HepG2 (cell line): ENCODE measurements at regions not wholly inside any gene's neighbourhood (a gene's known extent, or its start where the extent isn't known, plus 50 kb on each side); places are given as distances from the start of the nearest gene placed in this dataset.
A peak's percentile ranks its signal among the peaks of the same experiment; 100 is the strongest.

Experiments used
- ARNT2 ChIP-seq: sonication (generic); formaldehyde crosslinking; IDR thresholded peaks from 2 replicates; pipeline ENCODE4 v1.8.0; 2022; ENCODE audit warnings: mild to moderate bottlenecking, low read depth, missing genetic modification reagents, moderate library complexity
- ATF4 ChIP-seq, 2 experiments: fragments of 450-650 bp in 1 of 2; sonication (generic) in 1 of 2; formaldehyde crosslinking; IDR thresholded peaks; 2 replicates each; pipeline versions ENCODE4 v1.5.0 to v1.8.0; 2020 to 2022; ENCODE audit warnings: mild to moderate bottlenecking in 1 of 2, missing genetic modification reagents in 1 of 2
- ATF7-NPFF ChIP-seq: sonication (generic); formaldehyde crosslinking; IDR thresholded peaks from 2 replicates; pipeline ENCODE4 v1.8.1; 2023; ENCODE audit warnings: mild to moderate bottlenecking, low read depth, missing genetic modification reagents, moderate library complexity
- CREM ChIP-seq, 2 experiments: sonication (generic) in 1 of 2; formaldehyde crosslinking in 1 of 2; IDR thresholded peaks; 2 replicates each; pipeline versions ENCODE4 v1.4.0 to v1.6.1; 2016 to 2020; ENCODE audit warnings: antibody characterized with exemption in 1 of 2, mild to moderate bottlenecking in 1 of 2, missing genetic modification reagents in 1 of 2
- CSRNP1 ChIP-seq: sonication (generic); formaldehyde crosslinking; IDR thresholded peaks from 2 replicates; pipeline ENCODE4 v1.8.1; 2023; ENCODE audit warnings: mild to moderate bottlenecking, missing genetic modification reagents
- HNRNPLL ChIP-seq: fragments of 200-400 bp; formaldehyde crosslinking; IDR thresholded peaks from 2 replicates; pipeline ENCODE4 v1.6.1; 2017; ENCODE audit warnings: mild to moderate bottlenecking, low read depth, low read length; ENCODE audit not compliant: poor library complexity, severe bottlenecking
- JUND ChIP-seq: sonication (generic); formaldehyde crosslinking; IDR thresholded peaks from 2 replicates; pipeline ENCODE4 v1.8.0; 2022; ENCODE audit warnings: mild to moderate bottlenecking, missing genetic modification reagents
- KDM5A ChIP-seq: fragments of 200-600 bp; sonication (generic); IDR thresholded peaks from 2 replicates; pipeline ENCODE4 v1.7.0; 2018; ENCODE audit warnings: antibody characterized with exemption, mild to moderate bottlenecking, low read length, borderline replicate concordance
- KDM5B ChIP-seq: sonication (generic); formaldehyde crosslinking; IDR thresholded peaks from 2 replicates; pipeline ENCODE4 v1.4.0; 2020; ENCODE audit warnings: missing genetic modification reagents, mild to moderate bottlenecking, borderline replicate concordance
- MAZ ChIP-seq, 2 experiments: sonication (generic) in 1 of 2; formaldehyde crosslinking in 1 of 2; IDR thresholded peaks; 2 replicates each; pipeline versions ENCODE4 v1.5.0 to v1.6.1; 2012 to 2020; ENCODE audit warnings: low read depth in 2 of 2, mild to moderate bottlenecking in 2 of 2, borderline replicate concordance in 1 of 2, improper control_type of control experiment in 1 of 2, low read length in 1 of 2, missing genetic modification reagents in 1 of 2, moderate library complexity in 1 of 2
- NFKBIZ ChIP-seq: IDR thresholded peaks from 2 replicates; pipeline ENCODE4 v1.6.1; 2018; ENCODE audit warnings: missing genetic modification reagents, missing compliant biosample characterization
- SALL1 ChIP-seq: sonication (generic); formaldehyde crosslinking; IDR thresholded peaks from 2 replicates; pipeline ENCODE4 v1.8.0; 2022; ENCODE audit warnings: mild to moderate bottlenecking, missing genetic modification reagents
- SIN3A ChIP-seq: IDR thresholded peaks from 2 replicates; pipeline ENCODE4 v1.6.1; 2011; ENCODE audit warnings: low read depth, mild to moderate bottlenecking, control low read depth, low read length, borderline replicate concordance
- TSC22D2 ChIP-seq: sonication (generic); formaldehyde crosslinking; IDR thresholded peaks from 2 replicates; pipeline ENCODE4 v1.5.1; 2020; ENCODE audit warnings: missing genetic modification reagents, mild to moderate bottlenecking, borderline replicate concordance
- ZBTB43 ChIP-seq: sonication (generic); formaldehyde crosslinking; conservative IDR thresholded peaks from 2 replicates; pipeline ENCODE4 v1.4.0; 2020; ENCODE audit warnings: missing genetic modification reagents
- ZNF101 ChIP-seq: sonication (generic); formaldehyde crosslinking; IDR thresholded peaks from 2 replicates; pipeline ENCODE4 v1.4.0; 2020; ENCODE audit warnings: mild to moderate bottlenecking, low read depth, missing genetic modification reagents, borderline replicate concordance
- ZNF205 ChIP-seq: IDR thresholded peaks from 2 replicates; pipeline ENCODE4 v1.6.1; 2018; ENCODE audit warnings: missing biosample characterization, missing genetic modification reagents
- ZNF367 ChIP-seq: sonication (generic); formaldehyde crosslinking; IDR thresholded peaks from 2 replicates; pipeline ENCODE4 v1.4.0; 2020; ENCODE audit warnings: missing genetic modification reagents, borderline replicate concordance
- ZNF598 ChIP-seq: sonication (generic); formaldehyde crosslinking; IDR thresholded peaks from 2 replicates; pipeline ENCODE4 v1.5.1; 2020; ENCODE audit warnings: mild to moderate bottlenecking, missing genetic modification reagents, borderline replicate concordance
- ZNF691 ChIP-seq: sonication (generic); formaldehyde crosslinking; IDR thresholded peaks from 2 replicates; pipeline ENCODE4 v1.4.0; 2020; ENCODE audit warnings: missing genetic modification reagents, low read depth, mild to moderate bottlenecking, borderline replicate concordance
- ZNF776 ChIP-seq: sonication (generic); formaldehyde crosslinking; IDR thresholded peaks from 2 replicates; pipeline ENCODE4 v1.4.0; 2020; ENCODE audit warnings: mild to moderate bottlenecking, missing genetic modification reagents
- TF ChIP-seq, protein P1 (sequence below): IDR thresholded peaks from 2 replicates; pipeline ENCODE4 v1.6.1; 2016; ENCODE audit warnings: mild to moderate bottlenecking

DNA sequence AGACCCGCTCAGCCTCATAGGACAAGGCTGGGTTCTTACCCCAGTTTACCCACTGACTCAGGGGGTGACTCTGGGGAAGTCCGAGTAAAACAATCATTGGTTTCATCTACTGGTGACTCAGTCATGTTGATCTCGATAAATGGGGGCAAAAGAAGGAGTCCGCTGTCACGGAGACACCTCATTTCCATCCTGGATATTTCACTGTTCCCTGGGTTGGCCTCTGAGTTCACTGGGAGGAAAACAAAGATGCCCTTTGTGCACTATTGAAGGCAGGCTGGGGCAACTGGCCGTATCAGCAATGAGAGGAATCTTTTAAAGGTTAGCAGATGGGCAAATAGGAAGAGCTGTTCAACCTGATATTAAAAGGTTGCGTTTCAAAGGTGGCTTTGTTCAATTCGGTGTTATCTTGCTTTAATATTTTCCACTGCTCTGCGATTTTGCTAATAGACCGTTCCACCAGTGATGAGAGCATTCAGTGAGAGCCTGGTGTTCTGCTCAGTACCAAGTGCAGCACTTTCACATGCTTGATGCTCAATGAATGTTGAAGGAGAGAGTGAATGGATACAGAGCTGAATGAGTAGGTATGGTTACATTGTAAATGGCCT lies 110.2 kb upstream of the EGFLAM start (continued):
- TF ChIP-seq, protein P1, sequence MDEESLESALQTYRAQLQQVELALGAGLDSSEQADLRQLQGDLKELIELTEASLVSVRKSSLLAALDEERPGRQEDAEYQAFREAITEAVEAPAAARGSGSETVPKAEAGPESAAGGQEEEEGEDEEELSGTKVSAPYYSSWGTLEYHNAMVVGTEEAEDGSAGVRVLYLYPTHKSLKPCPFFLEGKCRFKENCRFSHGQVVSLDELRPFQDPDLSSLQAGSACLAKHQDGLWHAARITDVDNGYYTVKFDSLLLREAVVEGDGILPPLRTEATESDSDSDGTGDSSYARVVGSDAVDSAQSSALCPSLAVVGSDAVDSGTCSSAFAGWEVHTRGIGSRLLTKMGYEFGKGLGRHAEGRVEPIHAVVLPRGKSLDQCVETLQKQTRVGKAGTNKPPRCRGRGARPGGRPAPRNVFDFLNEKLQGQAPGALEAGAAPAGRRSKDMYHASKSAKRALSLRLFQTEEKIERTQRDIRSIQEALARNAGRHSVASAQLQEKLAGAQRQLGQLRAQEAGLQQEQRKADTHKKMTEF (CRISPR knock-in tag): peak; percentile 82; the same call in 1 of the 2 replicates
- no peak for TF ChIP-seq HNRNPLL
- no peak for TF ChIP-seq ZNF598
- TF ChIP-seq MAZ (IDR thresholded peaks at IDR 0.05; ENCODE audit: borderline replicate concordance, low read depth, low read length): no peak
- TF ChIP-seq MAZ (CRISPR knock-in tag; IDR thresholded peaks at IDR 0.05; ENCODE audit: low read depth): peak; percentile 37; the same call in 1 of the 2 replicates
- TF ChIP-seq TSC22D2: no peak
- no peak for TF ChIP-seq ATF7-NPFF (CRISPR knock-in tag)
- TF ChIP-seq ZNF367 (CRISPR knock-in tag): no peak
- no peak for TF ChIP-seq KDM5B (CRISPR knock-in tag)
- no peak; the same call in 1 of the 2 replicates for TF ChIP-seq ZNF691 (CRISPR knock-in tag)
- no peak; the same call in 1 of the 2 replicates for TF ChIP-seq NFKBIZ
- TF ChIP-seq ZNF776 (CRISPR knock-in tag): no peak
- TF ChIP-seq SALL1 (CRISPR knock-in tag): peak; percentile 86
- no peak for TF ChIP-seq ZNF101 (CRISPR knock-in tag)
- TF ChIP-seq SIN3A: no peak
- peak; percentile 84; the same call in 1 of the 2 replicates for TF ChIP-seq ZBTB43 (CRISPR knock-in tag)
- no peak for TF ChIP-seq ARNT2 (CRISPR knock-in tag)
- peak; percentile 80; the same call in 1 of the 2 replicates for TF ChIP-seq ZNF205 (CRISPR knock-in tag)
- TF ChIP-seq CREM (IDR thresholded peaks at IDR 0.05): peak; percentile 77
- TF ChIP-seq CREM (CRISPR knock-in tag; IDR thresholded peaks at IDR 0.05): no peak
- TF ChIP-seq KDM5A: no peak
- peak in 1 of 2 experiments; percentile 51; a peak in 1 of 4 replicates for TF ChIP-seq ATF4 (CRISPR knock-in tag; IDR thresholded peaks at IDR 0.05)
- TF ChIP-seq CSRNP1: no peak
- peak; percentile 56; the same call in 1 of the 2 replicates for TF ChIP-seq JUND (CRISPR knock-in tag)
